ENCODE measurements at regions not wholly inside any gene's neighbourhood (a gene's known extent, or its start where the extent isn't known, plus 50 kb on each side); places are given as distances from the start of the nearest gene placed in this dataset.

GRCh38 chr3:189394599-189395121 lies 222.9 kb downstream of the TPRG1 start:
- H2AFZ ChIP-seq (ENCODE audit: low read length): no peak overlapping the region
- no peaks in the 10 kb centered on the region for H4K20me1 ChIP-seq (ENCODE audit: control insufficient read depth, extremely low read depth, insufficient read depth, low read length)
- DNase-seq (ENCODE audit: low read depth in 2 of 2): no peak
- no peaks in the 10 kb centered on the region for H3K4me1 ChIP-seq (ENCODE audit: control insufficient read depth, extremely low read depth, insufficient read depth, low read length)
- no peak overlapping the region for H3K4me3 ChIP-seq (replicated peaks in 1 of 4; ENCODE audit: control extremely low read depth in 1 of 4, insufficient read depth in 1 of 4, low read depth in 3 of 4, low read length in 4 of 4)
- no peak overlapping the region for H3K9ac ChIP-seq (ENCODE audit: insufficient read depth, low read length)
- H3K4me2 ChIP-seq (ENCODE audit: extremely low read depth, insufficient read depth, low read length): no peak overlapping the region
- no peaks in the 10 kb centered on the region for H3K79me2 ChIP-seq (ENCODE audit: control insufficient read depth, insufficient read depth, low read length)
- H3K36me3 ChIP-seq (ENCODE audit: control insufficient read depth, insufficient read depth, low read length): no peaks in the 10 kb centered on the region
- H3K9me3 ChIP-seq (ENCODE audit: control insufficient read depth, insufficient read depth, low read depth, low read length): no peaks in the 10 kb centered on the region
- no peak for TF ChIP-seq EZH2 (IDR thresholded peaks at IDR 0.05; ENCODE audit: low read length, missing control alignments)
- TF ChIP-seq CTCF (conservative IDR thresholded peaks at IDR 0.05 in 1 of 2, IDR thresholded peaks at IDR 0.05 in 1 of 2; ENCODE audit: low read depth in 1 of 2, low read length in 2 of 2): no peak
- no peaks in the 10 kb centered on the region for H3K27me3 ChIP-seq (ENCODE audit: control insufficient read depth, insufficient read depth, low read length)
- H3K27ac ChIP-seq (ENCODE audit: insufficient read depth, low read length): no peak overlapping the region

- TF ChIP-seq EZH2 (IDR thresholded peaks at IDR 0.05; ENCODE audit: low read length, missing control alignments) (no peak), CTCF (conservative IDR thresholded peaks at IDR 0.05 in 1 of 2, IDR thresholded peaks at IDR 0.05 in 1 of 2; ENCODE audit: low read depth in 1 of 2, low read length in 2 of 2) (no peak)
- H3K27ac ChIP-seq (ENCODE audit: insufficient read depth, low read length): no peak overlapping the region
- no peak for DNase-seq (ENCODE audit: low read depth in 2 of 2)
- H3K4me2 ChIP-seq (ENCODE audit: extremely low read depth, insufficient read depth, low read length): no peak overlapping the region
- no peak overlapping the region for H3K4me3 ChIP-seq (replicated peaks in 1 of 4; ENCODE audit: control extremely low read depth in 1 of 4, insufficient read depth in 1 of 4, low read depth in 3 of 4, low read length in 4 of 4)
- no peak overlapping the region for H3K9ac ChIP-seq (ENCODE audit: insufficient read depth, low read length)
- H3K9me3 ChIP-seq (ENCODE audit: control insufficient read depth, insufficient read depth, low read depth, low read length): no peaks in the 10 kb centered on the region
- H2AFZ ChIP-seq (ENCODE audit: low read length): no peak overlapping the region
- H3K36me3 ChIP-seq (ENCODE audit: control insufficient read depth, insufficient read depth, low read length): no peaks in the 10 kb centered on the region
- H3K4me1 ChIP-seq (ENCODE audit: control insufficient read depth, extremely low read depth, insufficient read depth, low read length): no peaks in the 10 kb centered on the region
- H3K27me3 ChIP-seq (ENCODE audit: control insufficient read depth, insufficient read depth, low read length): no peaks in the 10 kb centered on the region
- H4K20me1 ChIP-seq (ENCODE audit: control insufficient read depth, extremely low read depth, insufficient read depth, low read length): no peaks in the 10 kb centered on the region
- no peaks in the 10 kb centered on the region for H3K79me2 ChIP-seq (ENCODE audit: control insufficient read depth, insufficient read depth, low read length)
Observed at GRCh38 chr3:189395825-189396224, 224.1 kb downstream of the TPRG1 start.

GRCh38 chr3:189398656-189399055 lies 226.9 kb downstream of the TPRG1 start:
- Histone ChIP-seq H3K27ac (ENCODE audit: insufficient read depth, low read length) (no peak overlapping the region), H3K4me1 (ENCODE audit: control insufficient read depth, extremely low read depth, insufficient read depth, low read length) (no peaks in the 10 kb centered on the region), H3K9me3 (ENCODE audit: control insufficient read depth, insufficient read depth, low read depth, low read length) (no peaks in the 10 kb centered on the region), H3K9ac (ENCODE audit: insufficient read depth, low read length) (no peak overlapping the region), H3K36me3 (ENCODE audit: control insufficient read depth, insufficient read depth, low read length) (no peaks in the 10 kb centered on the region), H3K27me3 (ENCODE audit: control insufficient read depth, insufficient read depth, low read length) (no peaks in the 10 kb centered on the region), H3K4me2 (ENCODE audit: extremely low read depth, insufficient read depth, low read length) (no peak overlapping the region), H3K4me3 (replicated peaks in 1 of 4; ENCODE audit: control extremely low read depth in 1 of 4, insufficient read depth in 1 of 4, low read depth in 3 of 4, low read length in 4 of 4) (no peak overlapping the region), H4K20me1 (ENCODE audit: control insufficient read depth, extremely low read depth, insufficient read depth, low read length) (no peaks in the 10 kb centered on the region), H3K79me2 (ENCODE audit: control insufficient read depth, insufficient read depth, low read length) (no peaks in the 10 kb centered on the region), H2AFZ (ENCODE audit: low read length) (no peak overlapping the region)
- TF ChIP-seq CTCF (conservative IDR thresholded peaks at IDR 0.05 in 1 of 2, IDR thresholded peaks at IDR 0.05 in 1 of 2; ENCODE audit: low read depth in 1 of 2, low read length in 2 of 2) (no peak), EZH2 (IDR thresholded peaks at IDR 0.05; ENCODE audit: low read length, missing control alignments) (no peak)
- no peak for DNase-seq (ENCODE audit: low read depth in 2 of 2)
